GM12878 (cell line): ENCODE measurements at regions not wholly inside any gene's neighbourhood (a gene's known extent, or its start where the extent isn't known, plus 50 kb on each side); places are given as distances from the start of the nearest gene placed in this dataset.

Experiments used
- ATAC-seq: fragments of 200-7000 bp; cut with Tn5 transposase; 3 replicates; pipeline ENCODE4 v1.9.1; 2020; ENCODE audit warnings: mild to moderate bottlenecking, moderate library complexity
- BruUV-seq: library from RNA; stranded (reverse); fragments of 400-500 nt; replicated peaks from 2 replicates; lab custom pipeline; 2021; lab: Mats Ljungman, UMichigan
- CTCF ChIA-PET: fragments of 300-600 bp; sonication (Branson Sonifier 250); formaldehyde crosslinking; extraction: SDS; loops from one replicate; lab custom pipeline; 2021; ENCODE audit warnings: inconsistent platforms; lab: Yijun Ruan, JAX
- POLR2A ChIA-PET: fragments of 350-600 bp; formaldehyde crosslinking; extraction: SDS; loops from one replicate; lab custom pipeline; 2021; ENCODE audit warnings: inconsistent platforms; lab: Charles Lee
- RAD21 ChIA-PET: fragments of 300-600 bp; sonication (Branson Sonifier 250); formaldehyde crosslinking; loops from one replicate; lab custom pipeline; 2023; ENCODE audit warnings: antibody characterized with exemption; ENCODE audit not compliant: unreplicated experiment; lab: Charles Lee
- SMC1A ChIA-PET: fragments of 300-600 bp; sonication (Branson Sonifier 250); formaldehyde crosslinking; loops from one replicate; lab custom pipeline; 2023; ENCODE audit not compliant: unreplicated experiment, uncharacterized antibody; lab: Charles Lee
- DNase-seq: peaks from one replicate; pipeline ENCODE4 v3.0.0-alpha.2; 2011; ENCODE audit warnings: low read depth, low spot score
- FAIRE-seq: peaks from 3 replicates; lab custom pipeline; 2011; peaks lifted over from hg19 to GRCh38; lab: Jason Lieb, UNC
- H2AFZ ChIP-seq: 2 replicates; pipeline ENCODE4 v1.6.0; 2011; ENCODE audit warnings: low read depth, low read length, control low read depth; ENCODE audit not compliant: control insufficient read depth
- H3K27ac ChIP-seq: 2 replicates; pipeline ENCODE4 v1.5.1; 2011; ENCODE audit warnings: control low read depth; ENCODE audit not compliant: control insufficient read depth, insufficient read depth
- H3K27me3 ChIP-seq, 2 experiments: replicated peaks in 1 of 2; 2 replicates each; pipeline versions ENCODE4 v1.6.0 to v1.6.1; 2011; ENCODE audit warnings: low read length in 1 of 2; ENCODE audit not compliant: control insufficient read depth in 2 of 2, insufficient read depth in 2 of 2
- H3K36me3 ChIP-seq, 2 experiments: 2 replicates each; pipeline ENCODE4 v1.5.1; 2011; ENCODE audit warnings: low read length in 1 of 2; ENCODE audit not compliant: control insufficient read depth in 2 of 2, insufficient read depth in 2 of 2
- H3K4me1 ChIP-seq: 2 replicates; pipeline ENCODE4 v1.6.1; 2011; ENCODE audit warnings: mild to moderate bottlenecking, low read length, moderate library complexity, mixed read lengths; ENCODE audit not compliant: control insufficient read depth, insufficient read depth
- H3K4me2 ChIP-seq: 2 replicates; pipeline ENCODE4 v1.6.0; 2011; ENCODE audit warnings: control low read depth; ENCODE audit not compliant: control insufficient read depth, insufficient read depth
- H3K4me3 ChIP-seq: fragments of 200-600 bp; sonication (generic); 2 replicates; pipeline ENCODE4 v1.5.1; 2016
- H3K79me2 ChIP-seq: 2 replicates; pipeline ENCODE4 v1.6.0; 2011; ENCODE audit warnings: low read length; ENCODE audit not compliant: control insufficient read depth, insufficient read depth
- H3K9ac ChIP-seq: 2 replicates; pipeline ENCODE4 v1.8.0; 2011; ENCODE audit warnings: low read length, control low read depth, mixed read lengths; ENCODE audit not compliant: control insufficient read depth, insufficient read depth
- H3K9me3 ChIP-seq: replicated peaks from 3 replicates; pipeline ENCODE4 v1.5.1; 2011; ENCODE audit warnings: mild to moderate bottlenecking, low read length; ENCODE audit not compliant: control insufficient read depth, insufficient read depth
- H4K20me1 ChIP-seq: 2 replicates; pipeline ENCODE4 v1.6.0; 2011; ENCODE audit not compliant: control insufficient read depth, insufficient read depth
- BRCA1 ChIP-seq: IDR thresholded peaks from 2 replicates; pipeline ENCODE4 v1.6.1; 2011; ENCODE audit warnings: low read depth, low read length, improper control_type of control experiment
- CBX5 ChIP-seq: sonication (generic); IDR thresholded peaks from 2 replicates; pipeline ENCODE4 v1.6.1; 2016; ENCODE audit warnings: low read depth, moderate library complexity, mild to moderate bottlenecking, inconsistent platforms
- EP300 ChIP-seq, 2 experiments: fragments of 150-350 bp in 1 of 2; IDR thresholded peaks; 2 replicates each; pipeline ENCODE4 v1.6.1; 2011 to 2012; ENCODE audit warnings: low read depth in 2 of 2, low read length in 2 of 2, borderline replicate concordance in 1 of 2, improper control_type of control experiment in 1 of 2, inconsistent platforms in 1 of 2; ENCODE audit not compliant: control insufficient read depth in 1 of 2
- MTA3 ChIP-seq: IDR thresholded peaks from 2 replicates; pipeline ENCODE4 v1.6.1; 2012; ENCODE audit warnings: low read length, inconsistent platforms, borderline replicate concordance
- RCOR1 ChIP-seq: conservative IDR thresholded peaks from 2 replicates; pipeline ENCODE4 v1.6.1; 2012; ENCODE audit warnings: low read depth, low read length, improper control_type of control experiment
- RFX5 ChIP-seq: IDR thresholded peaks from 2 replicates; pipeline ENCODE4 v1.6.1; 2011; ENCODE audit warnings: low read depth, low read length, improper control_type of control experiment
- SUZ12 ChIP-seq: fragments of 200-600 bp; sonication (generic); IDR thresholded peaks from one replicate; pipeline ENCODE4 v1.6.1; 2018; ENCODE audit warnings: antibody characterized with exemption, mild to moderate bottlenecking; ENCODE audit not compliant: unreplicated experiment
- TAF1 ChIP-seq: IDR thresholded peaks from 2 replicates; pipeline ENCODE4 v1.6.1; 2011; ENCODE audit warnings: mild to moderate bottlenecking, low read depth, low read length, borderline replicate concordance
- WGBS: methylation state at CpG from one replicate; pipeline ENCODE4 v1.1.6; 2016; ENCODE audit warnings: low lambda C conversion rate; ENCODE audit not compliant: insufficient replicate concordance, insufficient coverage; ENCODE audit errors: missing lambda C conversion rate; 5-methylcytosine and 5-hydroxymethylcytosine counted together
- in situ Hi-C: fragments of 300-500 bp; cut with MboI; formaldehyde crosslinking; loops from 9 replicates; pipeline ENCODE4 v1.14.3; 2018; ENCODE audit warnings: mixed read lengths
- intact Hi-C: fragments of 100-400 bp; cut with micrococcal nuclease; formaldehyde crosslinking; loops from one replicate; pipeline ENCODE4 v1.14.2; 2022; ENCODE audit not compliant: unreplicated experiment

DNA sequence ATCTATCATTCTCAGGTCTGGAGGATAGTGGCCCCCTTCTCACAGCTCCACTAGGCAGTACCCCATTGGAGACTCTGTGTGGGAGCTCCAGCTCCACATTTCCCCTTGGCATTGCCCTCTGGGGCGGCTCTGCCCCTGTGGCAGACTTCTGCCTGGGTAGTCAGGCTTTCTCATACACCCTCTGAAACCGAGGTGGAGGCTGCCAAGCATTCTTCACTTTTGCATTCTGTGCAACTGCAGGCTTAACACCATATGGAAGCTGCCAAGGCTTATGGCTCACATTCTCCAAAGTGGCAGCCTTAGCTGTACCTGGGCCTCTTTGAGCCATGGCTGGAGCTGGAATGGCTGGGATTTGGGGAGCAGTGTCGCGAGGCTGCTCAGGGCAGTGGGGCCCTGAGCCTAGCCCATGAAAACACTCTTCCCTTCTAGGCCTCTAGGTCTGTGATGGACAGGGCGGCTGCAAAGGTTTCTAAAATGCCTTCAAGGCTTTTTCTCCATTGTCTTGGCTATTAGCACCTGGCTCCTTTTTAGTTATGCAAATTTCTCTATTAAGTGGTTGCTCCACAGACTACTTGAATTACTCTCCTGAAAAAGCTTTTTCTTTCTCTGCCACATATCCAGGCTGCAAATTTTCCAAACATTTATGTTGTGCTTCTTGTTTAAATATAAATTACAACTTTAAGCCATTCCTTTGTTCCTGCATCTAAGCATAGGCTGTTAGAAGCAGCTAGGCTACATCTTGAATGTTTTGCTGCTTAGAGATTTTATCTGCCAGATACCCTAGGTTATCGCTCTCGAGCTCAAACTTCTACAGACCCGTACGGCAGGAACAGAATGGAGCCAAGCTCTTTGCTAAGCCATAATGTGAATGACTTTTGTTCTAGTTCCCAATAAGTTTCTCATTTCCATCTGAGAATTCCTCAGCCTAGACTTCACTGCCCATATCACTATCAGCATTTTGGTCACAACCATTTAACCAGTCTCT is 206.5 kb downstream of the CPS1 start:
- ATAC-seq (no peak), FAIRE-seq (no peak), DNase-seq (no peak)
- no peak for TF ChIP-seq BRCA1
- no peak for TF ChIP-seq EP300 (IDR thresholded peaks at IDR 0.05; ENCODE audit: borderline replicate concordance in 1 of 2, control insufficient read depth in 1 of 2, low read depth in 2 of 2, low read length in 2 of 2)
- no peak for TF ChIP-seq TAF1
- ChIA-PET SMC1A (interaction anchor here (1.2 kb wide), 2 partner anchors 14 to 18 kb away, joined by 3 read pairs; no protein-coding TSS in a partner anchor), CTCF (interaction anchor here (1.2 kb wide), 1 partner anchor 18 kb away, joined by 4 read pairs; no protein-coding TSS in a partner anchor), POLR2A (no interaction called here), RAD21 (no interaction called here)
- intact Hi-C loops (no loop called here), in situ Hi-C loops (no loop called here)
- no peaks in the 10 kb centered on the region for H3K79me2 ChIP-seq
- H3K36me3 ChIP-seq = no peaks in the 10 kb centered on the region
- H3K27me3 ChIP-seq = no peaks in the 10 kb centered on the region
- no peak overlapping the region for H2AFZ ChIP-seq
- BruUV-seq = no TSS peak
- no peak overlapping the region for H3K9ac ChIP-seq
- H3K4me3 ChIP-seq = no peak overlapping the region
- H3K4me1 ChIP-seq = no peaks in the 10 kb centered on the region
- 37% methylated on average over 9 of the region's 9 CpGs for WGBS
- H3K9me3 ChIP-seq = no peaks in the 10 kb centered on the region
- no peaks in the 10 kb centered on the region for H4K20me1 ChIP-seq
- no peak overlapping the region for H3K27ac ChIP-seq
- H3K4me2 ChIP-seq = no peak overlapping the region

DNA sequence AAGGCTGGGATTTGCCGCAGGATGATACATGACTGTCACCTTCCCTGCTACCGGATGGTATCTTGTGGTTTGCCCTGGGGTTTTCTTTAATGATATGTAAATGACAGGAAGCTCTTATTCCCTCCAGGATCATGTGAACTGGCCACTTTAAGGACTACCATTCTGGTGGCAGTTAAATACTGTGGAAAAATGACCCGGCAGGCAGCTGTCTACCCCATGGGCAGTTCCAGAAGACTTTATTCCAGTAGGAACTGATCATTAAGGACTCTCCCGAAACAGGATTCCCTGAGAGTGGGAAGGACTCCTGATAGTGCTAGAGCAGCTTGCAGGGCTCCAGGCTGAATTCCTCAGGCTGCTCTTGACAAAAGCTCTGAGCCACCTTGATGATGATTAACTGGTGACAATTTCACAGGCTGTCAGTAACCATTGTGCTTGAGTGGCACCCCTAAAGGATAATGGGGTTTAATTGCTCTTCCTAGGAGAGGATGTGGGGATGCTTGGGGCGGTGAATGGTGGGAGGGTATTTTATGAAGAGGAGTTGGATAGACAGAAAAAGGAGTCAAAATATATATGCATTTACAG is 212.0 kb downstream of the CPS1 start:
- intact Hi-C loops (no loop called here), in situ Hi-C loops (no loop called here)
- H2AFZ ChIP-seq = no peak overlapping the region
- WGBS = 32% methylated on average over 5 of the region's 5 CpGs
- H3K4me3 ChIP-seq = no peak overlapping the region
- no peaks in the 10 kb centered on the region for H3K9me3 ChIP-seq
- H3K27me3 ChIP-seq = no peaks in the 10 kb centered on the region
- no peak overlapping the region for H3K9ac ChIP-seq
- H3K36me3 ChIP-seq = no peaks in the 10 kb centered on the region
- TF ChIP-seq RCOR1 (no peak), SUZ12 (no peak), MTA3 (no peak), RFX5 (no peak), CBX5 (no peak)
- ChIA-PET POLR2A (no interaction called here), RAD21 (no interaction called here), CTCF (no interaction called here), SMC1A (no interaction called here)
- no peak overlapping the region for H3K27ac ChIP-seq
- no peak for ATAC-seq
- H3K79me2 ChIP-seq = no peaks in the 10 kb centered on the region
- DNase-seq = no peak
- no peak overlapping the region for H3K4me2 ChIP-seq
- BruUV-seq = no TSS peak
- no peaks in the 10 kb centered on the region for H4K20me1 ChIP-seq
- FAIRE-seq = no peak
- no peaks in the 10 kb centered on the region for H3K4me1 ChIP-seq
